ENCODE measurements at regions not wholly inside any gene's neighbourhood (a gene's known extent, or its start where the extent isn't known, plus 50 kb on each side); places are given as distances from the start of the nearest gene placed in this dataset.

DNA sequence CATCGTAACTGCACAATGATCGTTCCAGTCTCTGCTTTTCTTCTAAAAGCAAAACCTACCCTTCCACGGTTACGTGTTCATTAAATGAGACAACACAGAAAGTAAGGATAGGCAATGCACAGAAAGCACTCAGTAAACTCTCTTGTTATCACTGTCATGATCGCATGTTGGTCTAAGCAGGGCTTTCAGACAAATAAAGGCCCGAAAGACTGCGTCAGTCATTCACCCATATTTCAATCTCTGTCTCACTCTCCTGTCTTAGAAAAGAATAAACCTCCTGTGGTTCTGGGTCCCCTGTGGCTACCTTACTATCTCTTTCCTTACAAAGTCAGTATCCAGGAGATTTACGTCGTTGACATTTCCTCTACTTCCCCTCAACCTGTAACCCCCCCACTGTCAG lies 160.9 kb downstream of the VAPA start:
- H3K27me3 ChIP-seq (ENCODE audit: insufficient read depth, low read length, poor library complexity, severe bottlenecking): no peaks in the 10 kb centered on the region
- peak overlapping the region; percentile 30 for H3K4me2 ChIP-seq (ENCODE audit: low read depth, low read length, poor library complexity, severe bottlenecking)
- H3K9ac ChIP-seq (ENCODE audit: low read depth, low read length, poor library complexity, severe bottlenecking): no peak overlapping the region
- H4K20me1 ChIP-seq (ENCODE audit: insufficient read depth, low read length, poor library complexity, severe bottlenecking): no peaks in the 10 kb centered on the region
- no peaks in the 10 kb centered on the region for H3K9me3 ChIP-seq (ENCODE audit: insufficient read depth, low read depth, low read length)
- no peak for TF ChIP-seq EZH2phosphoT487 (IDR thresholded peaks at IDR 0.05; ENCODE audit: borderline replicate concordance)
- TF ChIP-seq, protein P1, sequence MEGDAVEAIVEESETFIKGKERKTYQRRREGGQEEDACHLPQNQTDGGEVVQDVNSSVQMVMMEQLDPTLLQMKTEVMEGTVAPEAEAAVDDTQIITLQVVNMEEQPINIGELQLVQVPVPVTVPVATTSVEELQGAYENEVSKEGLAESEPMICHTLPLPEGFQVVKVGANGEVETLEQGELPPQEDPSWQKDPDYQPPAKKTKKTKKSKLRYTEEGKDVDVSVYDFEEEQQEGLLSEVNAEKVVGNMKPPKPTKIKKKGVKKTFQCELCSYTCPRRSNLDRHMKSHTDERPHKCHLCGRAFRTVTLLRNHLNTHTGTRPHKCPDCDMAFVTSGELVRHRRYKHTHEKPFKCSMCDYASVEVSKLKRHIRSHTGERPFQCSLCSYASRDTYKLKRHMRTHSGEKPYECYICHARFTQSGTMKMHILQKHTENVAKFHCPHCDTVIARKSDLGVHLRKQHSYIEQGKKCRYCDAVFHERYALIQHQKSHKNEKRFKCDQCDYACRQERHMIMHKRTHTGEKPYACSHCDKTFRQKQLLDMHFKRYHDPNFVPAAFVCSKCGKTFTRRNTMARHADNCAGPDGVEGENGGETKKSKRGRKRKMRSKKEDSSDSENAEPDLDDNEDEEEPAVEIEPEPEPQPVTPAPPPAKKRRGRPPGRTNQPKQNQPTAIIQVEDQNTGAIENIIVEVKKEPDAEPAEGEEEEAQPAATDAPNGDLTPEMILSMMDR (conservative IDR thresholded peaks at IDR 0.05; ENCODE audit: low read length): no peak
- H3K9me2 ChIP-seq (replicated peaks; ENCODE audit: low read depth, low read length): no peaks in the 10 kb centered on the region
- no peaks in the 10 kb centered on the region for H3K79me2 ChIP-seq (ENCODE audit: insufficient read depth, low read length)
- no peak overlapping the region for H3K4me3 ChIP-seq (ENCODE audit: low read length, poor library complexity, severe bottlenecking)
- H2AFZ ChIP-seq (ENCODE audit: low read length): no peak overlapping the region
- no peaks in the 10 kb centered on the region for H3F3A ChIP-seq (ENCODE audit: low read depth)
- no peaks in the 10 kb centered on the region for H3K36me3 ChIP-seq (ENCODE audit: insufficient read depth, low read length)
- peaks cover 9% of the 10 kb centered on the region for H3K4me1 ChIP-seq (ENCODE audit: insufficient read depth, low read length, poor library complexity, severe bottlenecking)

DNA sequence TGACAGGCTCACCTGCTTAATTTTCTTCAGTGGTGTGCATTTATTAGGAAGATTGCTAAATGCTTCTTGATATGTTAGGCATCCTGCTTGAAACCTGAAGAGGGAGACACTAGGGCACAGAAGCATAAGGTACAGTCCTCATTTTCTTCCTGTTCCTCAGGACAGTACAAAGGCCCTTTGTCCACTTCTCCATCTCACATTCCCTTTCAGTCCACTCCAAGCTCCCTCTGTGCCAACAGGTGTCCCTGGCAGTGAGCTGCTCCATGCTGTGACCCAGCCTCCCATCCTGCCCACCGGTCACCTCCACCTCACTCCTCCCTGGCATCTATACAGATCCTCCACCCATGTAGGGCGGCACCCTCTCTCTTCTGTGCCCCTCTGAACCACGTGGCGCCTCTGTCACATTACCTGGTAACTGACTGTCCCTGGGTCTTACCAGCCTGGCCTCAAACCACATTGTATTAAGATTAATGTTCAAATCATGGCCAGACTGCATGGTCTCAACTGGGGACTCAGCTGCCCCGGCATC lies 162.8 kb downstream of the VAPA start:
- Histone ChIP-seq H3K9me3 (ENCODE audit: insufficient read depth, low read depth, low read length) (no peaks in the 10 kb centered on the region), H3K4me2 (ENCODE audit: low read depth, low read length, poor library complexity, severe bottlenecking) (no peak overlapping the region), H3K79me2 (ENCODE audit: insufficient read depth, low read length) (no peaks in the 10 kb centered on the region), H3K9ac (ENCODE audit: low read depth, low read length, poor library complexity, severe bottlenecking) (no peak overlapping the region), H3K36me3 (ENCODE audit: insufficient read depth, low read length) (no peaks in the 10 kb centered on the region), H3K9me2 (replicated peaks; ENCODE audit: low read depth, low read length) (no peaks in the 10 kb centered on the region), H3K4me1 (ENCODE audit: insufficient read depth, low read length, poor library complexity, severe bottlenecking) (peaks cover 9% of the 10 kb centered on the region), H3K4me3 (ENCODE audit: low read length, poor library complexity, severe bottlenecking) (no peak overlapping the region), H3K27me3 (ENCODE audit: insufficient read depth, low read length, poor library complexity, severe bottlenecking) (no peaks in the 10 kb centered on the region), H3F3A (ENCODE audit: low read depth) (no peaks in the 10 kb centered on the region), H4K20me1 (ENCODE audit: insufficient read depth, low read length, poor library complexity, severe bottlenecking) (no peaks in the 10 kb centered on the region), H2AFZ (ENCODE audit: low read length) (no peak overlapping the region)
- TF ChIP-seq EZH2phosphoT487 (IDR thresholded peaks at IDR 0.05; ENCODE audit: borderline replicate concordance): no peak
- TF ChIP-seq, protein P1 (conservative IDR thresholded peaks at IDR 0.05; ENCODE audit: low read length): peak; percentile 36

DNA sequence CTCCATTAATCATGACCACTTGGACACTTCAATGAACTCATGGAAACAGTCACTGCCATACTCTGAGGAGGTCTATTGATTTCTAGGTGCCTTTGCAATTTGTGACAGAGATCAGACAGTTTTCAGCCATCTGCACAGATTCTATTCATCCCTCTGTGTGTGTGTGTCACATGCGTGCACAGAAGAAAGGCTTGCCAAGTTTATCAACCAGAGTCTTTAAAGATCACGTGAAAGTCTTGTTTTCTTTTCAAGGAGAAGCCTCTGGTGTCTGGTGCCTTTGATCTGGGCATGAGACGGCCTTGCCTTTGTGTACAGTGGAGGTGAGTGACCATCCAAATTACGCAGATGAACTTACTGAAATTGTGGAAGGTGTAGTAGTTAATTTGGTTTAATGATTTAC lies 164.2 kb downstream of the VAPA start:
- Histone ChIP-seq H3F3A (ENCODE audit: low read depth) (no peaks in the 10 kb centered on the region), H3K79me2 (ENCODE audit: insufficient read depth, low read length) (no peaks in the 10 kb centered on the region), H3K9ac (ENCODE audit: low read depth, low read length, poor library complexity, severe bottlenecking) (no peak overlapping the region), H3K27me3 (ENCODE audit: insufficient read depth, low read length, poor library complexity, severe bottlenecking) (no peaks in the 10 kb centered on the region), H3K36me3 (ENCODE audit: insufficient read depth, low read length) (no peaks in the 10 kb centered on the region), H3K9me3 (ENCODE audit: insufficient read depth, low read depth, low read length) (peaks cover 9% of the 10 kb centered on the region; the same call in 1 of the 2 replicates), H3K4me1 (ENCODE audit: insufficient read depth, low read length, poor library complexity, severe bottlenecking) (peaks cover 9% of the 10 kb centered on the region), H3K9me2 (replicated peaks; ENCODE audit: low read depth, low read length) (no peaks in the 10 kb centered on the region), H4K20me1 (ENCODE audit: insufficient read depth, low read length, poor library complexity, severe bottlenecking) (no peaks in the 10 kb centered on the region), H3K4me2 (ENCODE audit: low read depth, low read length, poor library complexity, severe bottlenecking) (no peak overlapping the region), H3K4me3 (ENCODE audit: low read length, poor library complexity, severe bottlenecking) (no peak overlapping the region), H2AFZ (ENCODE audit: low read length) (no peak overlapping the region)
- TF ChIP-seq EZH2phosphoT487 (IDR thresholded peaks at IDR 0.05; ENCODE audit: borderline replicate concordance): no peak
- TF ChIP-seq, protein P1 (conservative IDR thresholded peaks at IDR 0.05; ENCODE audit: low read length): no peak
